ENCODE measurements at regions not wholly inside any gene's neighbourhood (a gene's known extent, or its start where the extent isn't known, plus 50 kb on each side); places are given as distances from the start of the nearest gene placed in this dataset.

DNA sequence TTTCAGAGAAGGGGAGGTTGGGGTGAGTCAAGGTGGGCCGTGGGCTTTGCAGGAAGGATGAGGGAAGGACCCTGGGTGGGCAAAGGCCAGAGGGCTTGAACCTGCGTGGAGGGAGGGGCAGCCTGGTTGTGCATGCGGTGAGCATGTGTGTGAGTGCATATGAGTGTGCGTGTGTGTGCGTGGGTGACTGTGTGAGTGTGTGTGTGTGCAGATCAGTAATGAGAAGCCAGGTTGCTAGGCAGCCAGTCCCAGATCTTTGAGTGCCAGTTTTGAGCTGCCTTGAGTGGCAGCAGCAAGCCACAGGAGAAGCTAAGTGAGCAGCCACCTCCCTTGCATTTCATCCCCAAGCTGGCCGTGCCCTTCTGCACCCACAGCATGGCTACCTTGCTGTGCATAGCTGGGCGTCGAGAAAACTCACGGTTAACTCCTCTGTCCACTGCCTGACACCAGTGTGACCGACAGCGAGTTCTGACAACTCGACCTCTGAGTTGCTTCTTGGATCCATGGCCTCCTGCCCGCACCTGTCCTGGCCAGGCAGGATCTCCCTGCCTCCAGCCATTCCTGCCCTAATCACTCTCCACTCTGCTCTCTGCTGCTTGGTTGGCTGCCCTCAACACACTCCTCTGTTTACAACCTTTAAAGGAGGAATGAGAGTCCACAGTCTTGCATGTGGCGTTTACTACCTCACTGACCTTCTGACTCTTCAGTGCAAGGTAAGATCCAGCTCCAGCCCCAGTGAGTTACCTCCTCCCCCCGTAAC, 775.4 kb downstream of the TYW1 start:
- Histone ChIP-seq H3K27ac (replicated peaks in 1 of 4) (no peak overlapping the region), H3K36me3 (no peaks in the 10 kb centered on the region), H3K4me1 (no peaks in the 10 kb centered on the region), H3K4me3 (no peak overlapping the region), H3K9me3 (peaks cover 0 to 5% (median 1%) of the 10 kb centered on the region in 4 donors), H3K27me3 (peaks cover 0 to 3% (median 0%) of the 10 kb centered on the region in 4 donors)
- 89% methylated on average over 15 of the region's 15 CpGs for WGBS
- no peak for DNase-seq (ENCODE audit: extremely low spot score)
- intact Hi-C loops (cut with DNase I) = no loop called here
- no peak for TF ChIP-seq EP300 (IDR thresholded peaks at IDR 0.05)
- TF ChIP-seq POLR2AphosphoS5 (IDR thresholded peaks at IDR 0.05) = no peak
- TF ChIP-seq POLR2A (IDR thresholded peaks at IDR 0.05; ENCODE audit: low read depth) = no peak
- no peak for TF ChIP-seq CTCF (IDR thresholded peaks at IDR 0.05)

- Histone ChIP-seq H3K9me3 (no peaks in the 10 kb centered on the region), H3K36me3 (no peaks in the 10 kb centered on the region), H3K4me1 (no peaks in the 10 kb centered on the region), H3K27me3 (peaks cover 0 to 3% (median 0%) of the 10 kb centered on the region in 4 donors), H3K27ac (replicated peaks in 1 of 4) (no peak overlapping the region), H3K4me3 (no peak overlapping the region)
- intact Hi-C loops (cut with DNase I) = no loop called here
- TF ChIP-seq POLR2A (IDR thresholded peaks at IDR 0.05; ENCODE audit: low read depth) = no peak
- TF ChIP-seq EP300 (IDR thresholded peaks at IDR 0.05) = no peak
- TF ChIP-seq CTCF (IDR thresholded peaks at IDR 0.05) = no peak
- TF ChIP-seq POLR2AphosphoS5 (IDR thresholded peaks at IDR 0.05) = no peak
- WGBS = 49% methylated on average over 6 of the region's 6 CpGs
- DNase-seq (ENCODE audit: extremely low spot score) = no peak
Measured at GRCh38 chr7:67773081-67773480, 776.4 kb downstream of the TYW1 start.

GRCh38 chr7:67777119-67777518, 780.5 kb downstream of the TYW1 start:
- no peaks in the 10 kb centered on the region for H3K9me3 ChIP-seq
- intact Hi-C loops (cut with DNase I) = no loop called here
- H3K4me3 ChIP-seq = no peak overlapping the region
- no peaks in the 10 kb centered on the region for H3K36me3 ChIP-seq
- H3K4me1 ChIP-seq = no peaks in the 10 kb centered on the region
- 89% methylated on average over 3 of the region's 3 CpGs for WGBS
- TF ChIP-seq POLR2A (IDR thresholded peaks at IDR 0.05; ENCODE audit: low read depth) = no peak
- no peak for TF ChIP-seq CTCF (IDR thresholded peaks at IDR 0.05)
- no peak for TF ChIP-seq POLR2AphosphoS5 (IDR thresholded peaks at IDR 0.05)
- TF ChIP-seq EP300 (IDR thresholded peaks at IDR 0.05) = no peak
- H3K27me3 ChIP-seq = peaks cover 0 to 3% (median 0%) of the 10 kb centered on the region in 4 donors
- no peak for DNase-seq (ENCODE audit: extremely low spot score)
- H3K27ac ChIP-seq (replicated peaks in 1 of 4) = no peak overlapping the region

DNA sequence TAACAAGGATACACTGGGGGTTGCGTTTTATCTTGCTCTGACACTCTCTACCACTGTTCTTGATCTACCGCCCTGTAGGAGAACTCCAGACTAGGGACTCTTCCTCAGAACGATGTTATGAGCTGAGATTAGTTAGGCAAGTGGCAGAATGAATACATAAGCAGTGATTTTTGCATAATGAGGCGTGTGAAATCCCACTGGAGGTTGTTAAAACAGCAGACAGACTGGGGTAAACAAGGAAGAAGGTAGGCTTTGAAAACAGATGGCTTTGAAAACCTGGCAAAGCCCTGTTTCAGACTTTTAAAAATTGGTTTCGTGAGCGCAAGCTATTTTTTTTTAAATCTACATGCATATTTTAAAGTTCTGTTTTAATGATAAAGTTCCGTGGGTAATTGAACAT, 785.2 kb downstream of the TYW1 start:
- H3K36me3 ChIP-seq = no peaks in the 10 kb centered on the region
- no peaks in the 10 kb centered on the region for H3K9me3 ChIP-seq
- intact Hi-C loops (cut with DNase I) = no loop called here
- H3K4me3 ChIP-seq = no peak overlapping the region
- TF ChIP-seq CTCF (IDR thresholded peaks at IDR 0.05) (no peak), POLR2AphosphoS5 (IDR thresholded peaks at IDR 0.05) (no peak), EP300 (IDR thresholded peaks at IDR 0.05) (no peak), POLR2A (IDR thresholded peaks at IDR 0.05; ENCODE audit: low read depth) (no peak)
- WGBS = 83% methylated on average over 7 of the region's 7 CpGs
- H3K4me1 ChIP-seq = no peaks in the 10 kb centered on the region
- no peak overlapping the region for H3K27ac ChIP-seq (replicated peaks in 1 of 4)
- DNase-seq (ENCODE audit: extremely low spot score) = no peak
- H3K27me3 ChIP-seq = no peaks in the 10 kb centered on the region

- Histone ChIP-seq H3K9me3 (no peaks in the 10 kb centered on the region), H3K27ac (replicated peaks in 1 of 4) (no peak overlapping the region), H3K27me3 (no peaks in the 10 kb centered on the region), H3K4me3 (no peak overlapping the region), H3K4me1 (peaks cover 0 to 10% (median 7%) of the 10 kb centered on the region in 4 donors), H3K36me3 (no peaks in the 10 kb centered on the region)
- WGBS = 89% methylated on average over 6 of the region's 6 CpGs
- TF ChIP-seq POLR2A (IDR thresholded peaks at IDR 0.05; ENCODE audit: low read depth) (no peak), POLR2AphosphoS5 (IDR thresholded peaks at IDR 0.05) (no peak), EP300 (IDR thresholded peaks at IDR 0.05) (no peak), CTCF (IDR thresholded peaks at IDR 0.05) (no peak)
- intact Hi-C loops (cut with DNase I) = no loop called here
- DNase-seq (ENCODE audit: extremely low spot score) = no peak
Measured at GRCh38 chr7:67786021-67786420, 789.4 kb downstream of the TYW1 start.

All from esophagus muscularis mucosa (tissue), 4 donors.